ENCODE measurements at regions not wholly inside any gene's neighbourhood (a gene's known extent, or its start where the extent isn't known, plus 50 kb on each side); places are given as distances from the start of the nearest gene placed in this dataset.

GRCh38 chr14:55976219-55976618 is 142.0 kb upstream of the PELI2 start:
- TF ChIP-seq POLR2A (IDR thresholded peaks at IDR 0.05) (no peak), CTCF (IDR thresholded peaks at IDR 0.05) (no peak), EP300 (IDR thresholded peaks at IDR 0.05) (no peak)

Data from ovary (tissue), 3 donors.